PC-9 (cell line): ENCODE measurements at regions not wholly inside any gene's neighbourhood (a gene's known extent, or its start where the extent isn't known, plus 50 kb on each side); places are given as distances from the start of the nearest gene placed in this dataset.

Experiments used
- EZH2 ChIP-seq: fragments of 200-600 bp; sonication (generic); IDR thresholded peaks from 2 replicates; pipeline ENCODE4 v1.8.0; 2017; ENCODE audit warnings: antibody characterized with exemption, low read depth
- TF ChIP-seq, protein P1 (sequence below): fragments of 200-600 bp; sonication (generic); conservative IDR thresholded peaks from 2 replicates; pipeline ENCODE4 v1.6.1; 2017; ENCODE audit warnings: mixed run types, antibody characterized with exemption, mild to moderate bottlenecking, moderate library complexity

DNA sequence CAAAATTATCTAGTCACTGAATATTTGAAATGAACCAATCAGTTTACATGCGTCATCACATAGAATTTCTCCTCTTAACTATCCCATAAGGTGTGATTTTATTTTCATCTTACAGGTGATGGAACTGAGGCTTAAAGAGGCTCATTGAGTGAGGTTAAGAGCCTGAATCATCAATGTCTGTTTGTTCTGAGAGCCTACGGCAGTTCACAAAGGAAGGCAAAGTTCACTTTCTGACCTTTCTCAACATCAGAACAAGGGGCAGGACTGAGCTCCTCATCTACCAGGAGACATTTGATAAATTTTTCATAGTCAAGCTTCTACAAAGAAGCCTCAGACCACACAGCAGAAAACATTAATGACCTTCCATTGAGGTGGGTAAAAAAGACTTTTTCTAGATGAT is 54.9 kb upstream of the OLIG3 start:
- TF ChIP-seq, protein P1, sequence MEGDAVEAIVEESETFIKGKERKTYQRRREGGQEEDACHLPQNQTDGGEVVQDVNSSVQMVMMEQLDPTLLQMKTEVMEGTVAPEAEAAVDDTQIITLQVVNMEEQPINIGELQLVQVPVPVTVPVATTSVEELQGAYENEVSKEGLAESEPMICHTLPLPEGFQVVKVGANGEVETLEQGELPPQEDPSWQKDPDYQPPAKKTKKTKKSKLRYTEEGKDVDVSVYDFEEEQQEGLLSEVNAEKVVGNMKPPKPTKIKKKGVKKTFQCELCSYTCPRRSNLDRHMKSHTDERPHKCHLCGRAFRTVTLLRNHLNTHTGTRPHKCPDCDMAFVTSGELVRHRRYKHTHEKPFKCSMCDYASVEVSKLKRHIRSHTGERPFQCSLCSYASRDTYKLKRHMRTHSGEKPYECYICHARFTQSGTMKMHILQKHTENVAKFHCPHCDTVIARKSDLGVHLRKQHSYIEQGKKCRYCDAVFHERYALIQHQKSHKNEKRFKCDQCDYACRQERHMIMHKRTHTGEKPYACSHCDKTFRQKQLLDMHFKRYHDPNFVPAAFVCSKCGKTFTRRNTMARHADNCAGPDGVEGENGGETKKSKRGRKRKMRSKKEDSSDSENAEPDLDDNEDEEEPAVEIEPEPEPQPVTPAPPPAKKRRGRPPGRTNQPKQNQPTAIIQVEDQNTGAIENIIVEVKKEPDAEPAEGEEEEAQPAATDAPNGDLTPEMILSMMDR, result no peak
- no peak for TF ChIP-seq EZH2
